ENCODE measurements at regions not wholly inside any gene's neighbourhood (a gene's known extent, or its start where the extent isn't known, plus 50 kb on each side); places are given as distances from the start of the nearest gene placed in this dataset.

DNA sequence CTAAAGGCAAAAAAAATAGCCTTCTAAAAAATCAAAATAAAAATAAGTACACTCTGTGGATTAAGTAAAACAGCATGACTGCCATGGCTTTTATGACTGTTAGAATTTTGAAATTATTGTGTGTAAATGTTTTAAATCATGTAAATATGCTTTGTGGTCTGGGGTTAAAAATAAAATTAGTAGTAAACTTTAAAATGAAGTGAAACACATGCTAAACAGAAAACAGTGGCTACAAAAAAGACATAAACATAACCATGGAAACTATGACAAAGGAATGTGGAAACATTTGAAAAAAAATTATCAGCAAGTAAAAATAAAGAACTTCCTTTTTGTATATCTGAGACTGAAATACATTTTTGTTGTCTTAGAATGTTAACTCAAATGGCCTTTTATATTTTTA is 134.5 kb upstream of the SPEF2 start:
- H3K23ac ChIP-seq (ENCODE audit: low read depth, low read length, poor library complexity), result no peak overlapping the region
- no peak overlapping the region for H2BK5ac ChIP-seq (ENCODE audit: low read length)
- H3K4me2 ChIP-seq (ENCODE audit: insufficient read depth, low read length, poor library complexity, severe bottlenecking), result no peak overlapping the region
- no peaks in the 10 kb centered on the region for H3K4me1 ChIP-seq (ENCODE audit: control insufficient read depth in 2 of 2, insufficient read depth in 1 of 2, low read depth in 1 of 2, low read length in 2 of 2)
- H3K79me1 ChIP-seq (ENCODE audit: low read depth, low read length), result no peaks in the 10 kb centered on the region
- H2BK15ac ChIP-seq (ENCODE audit: low read length), result no peak overlapping the region
- no peak overlapping the region for H4K8ac ChIP-seq (ENCODE audit: low read depth, low read length)
- no peak overlapping the region for H3K4me3 ChIP-seq (ENCODE audit: low read length in 2 of 2)
- H2AK5ac ChIP-seq (ENCODE audit: low read depth, low read length), result no peak overlapping the region
- no peak overlapping the region for H2BK12ac ChIP-seq (ENCODE audit: low read length)
- no peak overlapping the region for H4K91ac ChIP-seq (ENCODE audit: low read depth, low read length, poor library complexity)
- no peaks in the 10 kb centered on the region for H3K9me3 ChIP-seq (replicated peaks in 1 of 2; ENCODE audit: control insufficient read depth in 2 of 2, insufficient read depth in 1 of 2, low read depth in 1 of 2, low read length in 2 of 2)
- H2BK120ac ChIP-seq (ENCODE audit: low read depth, low read length), result no peak overlapping the region
- H3K14ac ChIP-seq (ENCODE audit: low read length), result no peak overlapping the region
- H3K27ac ChIP-seq (replicated peaks; ENCODE audit: low read length), result no peak overlapping the region
- no peak overlapping the region for H3K9ac ChIP-seq (ENCODE audit: low read depth, low read length, poor library complexity)
- H3K18ac ChIP-seq (ENCODE audit: low read length), result no peak overlapping the region
- no peak overlapping the region for H3K4ac ChIP-seq (ENCODE audit: low read length)
- no peak for DNase-seq (ENCODE audit: low spot score)
- no peaks in the 10 kb centered on the region for H3K27me3 ChIP-seq (ENCODE audit: control insufficient read depth in 3 of 3, insufficient read depth in 3 of 3, low read depth in 1 of 3, low read length in 3 of 3)
- no peaks in the 10 kb centered on the region for H3K36me3 ChIP-seq (replicated peaks in 1 of 2; ENCODE audit: control insufficient read depth in 2 of 2, insufficient read depth in 2 of 2, low read length in 2 of 2)
- no peak overlapping the region for H2AFZ ChIP-seq (ENCODE audit: low read length)

DNA sequence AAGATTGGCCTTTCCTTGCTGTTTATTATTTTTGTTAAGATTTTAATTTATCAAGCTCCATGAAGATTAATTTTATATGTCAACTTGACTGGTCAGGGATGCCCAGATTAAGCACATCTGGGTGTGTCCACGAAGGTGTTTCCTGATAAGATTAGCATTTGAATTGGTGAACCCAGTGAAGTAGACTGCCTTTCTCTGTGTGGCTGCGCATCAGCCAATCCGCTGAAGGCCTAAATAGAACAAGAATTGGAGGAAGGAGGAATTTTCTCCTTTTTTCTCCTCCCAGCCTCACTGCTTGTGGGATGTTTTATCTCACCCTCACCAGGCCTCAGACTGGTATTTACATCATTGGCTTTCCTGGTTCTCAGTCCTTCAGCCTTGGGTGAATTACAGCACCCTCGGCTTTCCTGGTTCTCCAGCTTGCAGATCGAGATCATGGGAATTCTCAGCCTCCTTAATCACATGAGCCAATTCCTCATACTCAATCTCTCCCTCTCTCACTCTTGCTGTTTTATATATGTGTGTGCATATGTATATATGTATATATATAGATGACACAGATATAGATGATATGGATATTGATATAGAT is 135.4 kb upstream of the SPEF2 start:
- Histone ChIP-seq H3K4ac (ENCODE audit: low read length) (no peak overlapping the region), H3K27ac (replicated peaks; ENCODE audit: low read length) (no peak overlapping the region), H2BK15ac (ENCODE audit: low read length) (no peak overlapping the region), H3K14ac (ENCODE audit: low read length) (no peak overlapping the region), H4K8ac (ENCODE audit: low read depth, low read length) (no peak overlapping the region), H3K4me3 (ENCODE audit: low read length in 2 of 2) (no peak overlapping the region), H2BK12ac (ENCODE audit: low read length) (no peak overlapping the region), H2BK120ac (ENCODE audit: low read depth, low read length) (no peak overlapping the region), H3K79me1 (ENCODE audit: low read depth, low read length) (no peaks in the 10 kb centered on the region), H3K23ac (ENCODE audit: low read depth, low read length, poor library complexity) (no peak overlapping the region), H3K4me2 (ENCODE audit: insufficient read depth, low read length, poor library complexity, severe bottlenecking) (no peak overlapping the region), H3K36me3 (replicated peaks in 1 of 2; ENCODE audit: control insufficient read depth in 2 of 2, insufficient read depth in 2 of 2, low read length in 2 of 2) (no peaks in the 10 kb centered on the region), H4K91ac (ENCODE audit: low read depth, low read length, poor library complexity) (no peak overlapping the region), H3K4me1 (ENCODE audit: control insufficient read depth in 2 of 2, insufficient read depth in 1 of 2, low read depth in 1 of 2, low read length in 2 of 2) (no peaks in the 10 kb centered on the region), H3K9ac (ENCODE audit: low read depth, low read length, poor library complexity) (no peak overlapping the region), H2AK5ac (ENCODE audit: low read depth, low read length) (no peak overlapping the region), H2AFZ (ENCODE audit: low read length) (no peak overlapping the region), H3K27me3 (ENCODE audit: control insufficient read depth in 3 of 3, insufficient read depth in 3 of 3, low read depth in 1 of 3, low read length in 3 of 3) (no peaks in the 10 kb centered on the region), H3K18ac (ENCODE audit: low read length) (no peak overlapping the region), H3K9me3 (replicated peaks in 1 of 2; ENCODE audit: control insufficient read depth in 2 of 2, insufficient read depth in 1 of 2, low read depth in 1 of 2, low read length in 2 of 2) (no peaks in the 10 kb centered on the region), H2BK5ac (ENCODE audit: low read length) (no peak overlapping the region)
- DNase-seq (ENCODE audit: low spot score), result no peak
- no CpG with 5 or more reads among the region's 5 CpGs for WGBS, 2 donors (ENCODE audit: extremely low coverage in 2 of 2, insufficient read length in 2 of 2, insufficient replicate concordance in 1 of 2)

- WGBS, 2 donors (ENCODE audit: extremely low coverage in 2 of 2, insufficient read length in 2 of 2, insufficient replicate concordance in 1 of 2), result no CpG with 5 or more reads among the region's 5 CpGs
- H3K14ac ChIP-seq (ENCODE audit: low read length), result no peak overlapping the region
- no peak overlapping the region for H3K4ac ChIP-seq (ENCODE audit: low read length)
- H3K9ac ChIP-seq (ENCODE audit: low read depth, low read length, poor library complexity), result no peak overlapping the region
- H3K9me3 ChIP-seq (replicated peaks in 1 of 2; ENCODE audit: control insufficient read depth in 2 of 2, insufficient read depth in 1 of 2, low read depth in 1 of 2, low read length in 2 of 2), result no peaks in the 10 kb centered on the region
- no peak overlapping the region for H2AK5ac ChIP-seq (ENCODE audit: low read depth, low read length)
- no peak overlapping the region for H3K23ac ChIP-seq (ENCODE audit: low read depth, low read length, poor library complexity)
- no peak overlapping the region for H3K18ac ChIP-seq (ENCODE audit: low read length)
- no peaks in the 10 kb centered on the region for H3K36me3 ChIP-seq (replicated peaks in 1 of 2; ENCODE audit: control insufficient read depth in 2 of 2, insufficient read depth in 2 of 2, low read length in 2 of 2)
- H3K4me1 ChIP-seq (ENCODE audit: control insufficient read depth in 2 of 2, insufficient read depth in 1 of 2, low read depth in 1 of 2, low read length in 2 of 2), result no peaks in the 10 kb centered on the region
- no peak overlapping the region for H3K4me2 ChIP-seq (ENCODE audit: insufficient read depth, low read length, poor library complexity, severe bottlenecking)
- no peak overlapping the region for H4K91ac ChIP-seq (ENCODE audit: low read depth, low read length, poor library complexity)
- peak overlapping the region; percentile 71 for H2AFZ ChIP-seq (ENCODE audit: low read length)
- H3K4me3 ChIP-seq (ENCODE audit: low read length in 2 of 2), result no peak overlapping the region
- no peak overlapping the region for H2BK12ac ChIP-seq (ENCODE audit: low read length)
- H3K27me3 ChIP-seq (ENCODE audit: control insufficient read depth in 3 of 3, insufficient read depth in 3 of 3, low read depth in 1 of 3, low read length in 3 of 3), result no peaks in the 10 kb centered on the region
- H2BK5ac ChIP-seq (ENCODE audit: low read length), result no peak overlapping the region
- H4K8ac ChIP-seq (ENCODE audit: low read depth, low read length), result no peak overlapping the region
- no peaks in the 10 kb centered on the region for H3K79me1 ChIP-seq (ENCODE audit: low read depth, low read length)
- no peak overlapping the region for H3K27ac ChIP-seq (replicated peaks; ENCODE audit: low read length)
- H2BK120ac ChIP-seq (ENCODE audit: low read depth, low read length), result no peak overlapping the region
- H2BK15ac ChIP-seq (ENCODE audit: low read length), result no peak overlapping the region
- no peak for DNase-seq (ENCODE audit: low spot score)
These were observed 138.6 kb upstream of the SPEF2 start for GRCh38 chr5:35478856-35479682.

DNA sequence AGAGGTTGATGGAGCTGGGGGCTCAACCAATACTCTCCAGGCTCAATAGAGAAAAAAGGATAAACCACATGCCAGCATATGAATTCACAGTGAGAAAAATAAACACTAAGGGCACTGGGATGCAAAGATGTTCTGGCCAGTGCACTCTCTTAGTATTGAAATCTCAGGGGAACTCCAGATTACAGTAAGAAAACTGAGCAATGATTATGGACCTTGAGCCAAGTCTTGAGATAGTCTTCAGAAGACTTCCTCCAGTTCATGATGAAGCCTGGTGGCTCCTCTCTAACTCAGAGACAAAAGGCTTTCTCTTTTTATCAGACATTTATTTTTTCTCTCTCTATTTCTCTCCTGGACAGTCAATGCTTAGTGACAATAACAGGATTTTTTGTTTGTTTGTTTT is 139.8 kb upstream of the SPEF2 start:
- H3K4me3 ChIP-seq (ENCODE audit: low read length in 2 of 2), result no peak overlapping the region
- H3K79me1 ChIP-seq (ENCODE audit: low read depth, low read length), result no peaks in the 10 kb centered on the region
- H3K27me3 ChIP-seq (ENCODE audit: control insufficient read depth in 3 of 3, insufficient read depth in 3 of 3, low read depth in 1 of 3, low read length in 3 of 3), result no peaks in the 10 kb centered on the region
- H3K4me1 ChIP-seq (ENCODE audit: control insufficient read depth in 2 of 2, insufficient read depth in 1 of 2, low read depth in 1 of 2, low read length in 2 of 2), result no peaks in the 10 kb centered on the region
- H2BK5ac ChIP-seq (ENCODE audit: low read length), result no peak overlapping the region
- no peak overlapping the region for H3K18ac ChIP-seq (ENCODE audit: low read length)
- no peak overlapping the region for H2AK5ac ChIP-seq (ENCODE audit: low read depth, low read length)
- H3K23ac ChIP-seq (ENCODE audit: low read depth, low read length, poor library complexity), result no peak overlapping the region
- no peak for DNase-seq (ENCODE audit: low spot score)
- no peak overlapping the region for H4K91ac ChIP-seq (ENCODE audit: low read depth, low read length, poor library complexity)
- H3K9ac ChIP-seq (ENCODE audit: low read depth, low read length, poor library complexity), result no peak overlapping the region
- no peaks in the 10 kb centered on the region for H3K36me3 ChIP-seq (replicated peaks in 1 of 2; ENCODE audit: control insufficient read depth in 2 of 2, insufficient read depth in 2 of 2, low read length in 2 of 2)
- H3K14ac ChIP-seq (ENCODE audit: low read length), result no peak overlapping the region
- H2AFZ ChIP-seq (ENCODE audit: low read length), result no peak overlapping the region
- no peak overlapping the region for H3K4me2 ChIP-seq (ENCODE audit: insufficient read depth, low read length, poor library complexity, severe bottlenecking)
- H2BK120ac ChIP-seq (ENCODE audit: low read depth, low read length), result no peak overlapping the region
- no peak overlapping the region for H4K8ac ChIP-seq (ENCODE audit: low read depth, low read length)
- no peak overlapping the region for H3K4ac ChIP-seq (ENCODE audit: low read length)
- H3K27ac ChIP-seq (replicated peaks; ENCODE audit: low read length), result no peak overlapping the region
- H3K9me3 ChIP-seq (replicated peaks in 1 of 2; ENCODE audit: control insufficient read depth in 2 of 2, insufficient read depth in 1 of 2, low read depth in 1 of 2, low read length in 2 of 2), result no peaks in the 10 kb centered on the region
- H2BK12ac ChIP-seq (ENCODE audit: low read length), result no peak overlapping the region
- H2BK15ac ChIP-seq (ENCODE audit: low read length), result no peak overlapping the region

Data from neuronal stem cell (in vitro differentiated cells).